ENCODE measurements at regions not wholly inside any gene's neighbourhood (a gene's known extent, or its start where the extent isn't known, plus 50 kb on each side); places are given as distances from the start of the nearest gene placed in this dataset.
"Not testable (repeated sequence)": the region's sequence is repeated elsewhere in the genome, so short reads cannot be mapped to it uniquely, and the experiment has no call there.

DNA sequence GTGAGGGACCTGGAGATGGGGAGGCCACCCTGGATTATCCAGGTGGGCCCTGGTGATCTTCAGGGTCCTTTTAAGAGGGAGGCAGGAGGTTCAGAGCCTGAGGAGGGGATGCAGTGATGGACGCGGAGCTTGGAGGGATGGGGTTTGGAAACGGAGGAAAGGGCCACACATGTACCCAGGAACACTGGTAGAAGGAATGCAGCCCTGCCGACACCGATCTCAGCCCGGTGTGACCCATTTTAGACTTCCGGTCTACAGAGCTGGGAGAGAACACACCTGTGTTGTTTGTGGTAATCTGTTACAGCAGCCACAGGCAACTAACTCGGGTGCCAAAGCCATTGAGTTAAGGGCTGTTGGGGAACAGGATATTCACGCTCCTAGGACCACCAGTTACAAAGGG, 345.2 kb downstream of the CNTNAP3B start:
- H3K36me3 ChIP-seq (ENCODE audit: control insufficient read depth, insufficient read depth, low read length); DNase-seq (ENCODE audit: low read depth); H3K4me3 ChIP-seq (ENCODE audit: low read depth, low read length); POLR2A ChIA-PET; CTCF ChIA-PET; H3K27me3 ChIP-seq (ENCODE audit: control insufficient read depth, insufficient read depth, low read length): not testable (repeated sequence)

DNA sequence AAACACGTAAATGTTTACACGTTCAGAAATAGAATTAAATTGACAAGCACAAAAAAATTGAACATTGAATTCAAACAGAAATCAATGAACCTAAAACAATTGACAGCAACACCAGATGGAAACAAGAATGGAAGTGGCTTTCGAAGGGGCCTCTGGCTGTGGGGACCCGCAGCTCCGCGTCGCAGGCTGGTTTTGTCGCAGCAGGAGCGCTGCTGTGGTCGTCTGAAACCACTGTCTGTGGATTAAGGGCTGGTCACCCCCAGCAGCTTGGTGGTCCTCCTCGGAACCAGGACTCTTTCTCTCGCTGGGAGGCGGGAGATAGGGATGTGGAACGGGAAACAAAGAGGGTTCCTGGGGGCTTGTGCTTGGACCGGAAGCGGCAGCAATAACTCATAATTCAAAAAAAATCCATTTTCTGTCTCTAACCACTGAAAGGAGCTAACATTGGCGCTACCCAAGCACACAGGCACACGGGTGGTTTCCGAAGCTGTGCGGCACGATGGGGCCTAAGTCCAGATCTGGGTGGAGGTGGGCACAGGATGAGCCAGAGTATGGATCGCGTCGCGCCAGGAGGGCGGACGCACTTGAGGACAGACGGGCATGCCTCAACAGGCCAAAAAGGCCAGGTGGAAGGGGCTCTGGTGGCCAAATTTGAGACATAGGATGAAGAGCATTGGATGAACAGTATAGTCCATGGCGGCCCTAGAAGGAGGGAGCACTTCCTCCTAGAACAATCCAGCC, 346.0 kb downstream of the CNTNAP3B start:
- H3K4me3 ChIP-seq (ENCODE audit: low read depth, low read length); CTCF ChIA-PET: not testable (repeated sequence)

DNA sequence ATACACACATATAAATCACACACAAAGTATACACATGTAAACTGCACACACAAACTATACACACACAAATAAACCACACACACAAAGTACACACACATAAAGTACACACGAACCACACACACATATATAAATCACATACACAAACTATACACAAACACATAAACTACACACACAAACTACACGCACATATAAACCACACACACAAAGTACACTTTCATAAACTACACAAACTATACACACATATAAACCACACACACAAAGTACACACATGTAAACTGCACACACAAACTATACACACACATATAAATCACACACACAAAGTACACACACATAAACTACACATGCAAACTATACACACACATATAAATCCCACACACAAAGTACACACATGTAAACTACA, 347.3 kb downstream of the CNTNAP3B start:
- H3K4me3 ChIP-seq (ENCODE audit: low read depth, low read length); CTCF ChIA-PET; DNase-seq (ENCODE audit: low read depth); H3K36me3 ChIP-seq (ENCODE audit: control insufficient read depth, insufficient read depth, low read length); POLR2A ChIA-PET; H3K27me3 ChIP-seq (ENCODE audit: control insufficient read depth, insufficient read depth, low read length): not testable (repeated sequence)

More for the DNA sequence above, 346.0 kb downstream of the CNTNAP3B start:
- H3K36me3 ChIP-seq (ENCODE audit: control insufficient read depth, insufficient read depth, low read length); POLR2A ChIA-PET; DNase-seq (ENCODE audit: low read depth); H3K27me3 ChIP-seq (ENCODE audit: control insufficient read depth, insufficient read depth, low read length): not testable (repeated sequence)

DNA sequence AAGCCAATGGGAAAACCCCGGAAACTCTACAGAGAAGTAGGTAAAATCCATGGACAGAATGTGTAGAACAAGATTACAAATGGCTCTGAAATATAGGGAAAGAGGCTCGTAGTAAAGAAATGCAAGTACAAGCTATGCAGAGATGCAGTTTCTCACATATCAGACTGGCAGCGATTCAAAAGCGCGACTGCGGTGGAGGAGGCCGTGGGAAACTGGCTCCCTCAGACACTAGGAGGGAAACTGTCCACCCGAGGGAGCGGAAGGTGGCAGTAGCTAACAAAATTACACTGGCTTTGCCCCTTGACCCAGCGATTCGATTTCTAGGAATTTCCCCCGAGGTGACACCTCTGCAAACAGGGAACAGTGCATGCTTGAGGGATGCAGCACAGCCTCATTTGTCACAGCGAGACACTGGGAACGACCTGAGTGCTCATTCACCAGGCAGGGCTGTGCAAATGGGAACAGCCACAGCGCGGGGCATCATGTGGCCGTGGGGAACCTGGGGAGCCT, 349.3 kb downstream of the CNTNAP3B start:
- CTCF ChIA-PET; POLR2A ChIA-PET; H3K27me3 ChIP-seq (ENCODE audit: control insufficient read depth, insufficient read depth, low read length); H3K4me3 ChIP-seq (ENCODE audit: low read depth, low read length); H3K36me3 ChIP-seq (ENCODE audit: control insufficient read depth, insufficient read depth, low read length); DNase-seq (ENCODE audit: low read depth): not testable (repeated sequence)

DNA sequence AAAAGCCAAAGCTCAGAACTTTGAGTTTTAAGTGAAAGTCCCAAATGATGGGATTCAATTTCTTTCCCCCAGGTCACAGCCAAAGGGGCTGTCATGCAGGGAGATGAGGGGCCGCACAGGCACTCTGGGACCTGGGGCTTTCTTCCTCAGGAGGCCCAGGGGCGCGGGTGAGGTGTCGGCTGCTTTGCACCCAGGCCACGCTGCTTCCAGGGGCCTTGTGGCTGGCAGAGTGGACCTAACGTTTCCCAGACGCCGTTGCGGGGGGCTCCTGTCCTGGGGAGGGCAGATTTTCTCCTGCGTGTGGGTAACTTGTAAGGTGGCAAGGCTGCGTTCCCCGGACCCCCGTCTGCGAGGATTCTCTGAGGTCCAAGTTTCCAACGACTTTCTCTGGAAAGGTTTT, 350.0 kb downstream of the CNTNAP3B start:
- POLR2A ChIA-PET, CTCF ChIA-PET: not testable (repeated sequence)

DNA sequence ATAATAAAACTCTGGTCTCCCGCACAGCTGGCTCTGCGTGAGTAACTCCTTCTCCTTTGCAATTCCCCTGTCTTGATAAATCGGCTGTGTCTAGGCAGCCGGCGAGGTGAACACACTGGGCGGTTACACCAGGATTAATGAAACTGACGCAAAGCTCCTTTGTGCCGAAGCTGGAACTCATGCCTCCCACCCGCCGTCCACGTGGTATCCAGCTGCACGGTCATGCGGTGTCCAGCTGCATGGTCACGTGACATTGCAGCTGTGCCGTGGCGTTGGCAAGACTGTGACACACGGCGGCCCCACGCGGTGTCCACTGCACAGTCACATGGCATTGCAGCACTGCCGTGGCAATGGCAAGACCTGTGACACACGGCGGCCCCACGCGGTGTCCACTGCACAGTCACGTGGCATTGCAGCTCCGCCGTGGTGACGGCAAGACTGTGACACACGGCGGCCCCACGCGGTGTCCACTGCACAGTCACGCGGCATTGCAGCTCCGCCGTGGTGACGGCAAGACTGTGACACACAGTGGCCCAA, 350.6 kb downstream of the CNTNAP3B start:
- DNase-seq (ENCODE audit: low read depth); CTCF ChIA-PET; H3K27me3 ChIP-seq (ENCODE audit: control insufficient read depth, insufficient read depth, low read length); H3K36me3 ChIP-seq (ENCODE audit: control insufficient read depth, insufficient read depth, low read length); H3K4me3 ChIP-seq (ENCODE audit: low read depth, low read length); POLR2A ChIA-PET: not testable (repeated sequence)

More for the DNA sequence above, 350.0 kb downstream of the CNTNAP3B start:
- DNase-seq (ENCODE audit: low read depth); H3K4me3 ChIP-seq (ENCODE audit: low read depth, low read length); H3K36me3 ChIP-seq (ENCODE audit: control insufficient read depth, insufficient read depth, low read length); H3K27me3 ChIP-seq (ENCODE audit: control insufficient read depth, insufficient read depth, low read length): not testable (repeated sequence)

DNA sequence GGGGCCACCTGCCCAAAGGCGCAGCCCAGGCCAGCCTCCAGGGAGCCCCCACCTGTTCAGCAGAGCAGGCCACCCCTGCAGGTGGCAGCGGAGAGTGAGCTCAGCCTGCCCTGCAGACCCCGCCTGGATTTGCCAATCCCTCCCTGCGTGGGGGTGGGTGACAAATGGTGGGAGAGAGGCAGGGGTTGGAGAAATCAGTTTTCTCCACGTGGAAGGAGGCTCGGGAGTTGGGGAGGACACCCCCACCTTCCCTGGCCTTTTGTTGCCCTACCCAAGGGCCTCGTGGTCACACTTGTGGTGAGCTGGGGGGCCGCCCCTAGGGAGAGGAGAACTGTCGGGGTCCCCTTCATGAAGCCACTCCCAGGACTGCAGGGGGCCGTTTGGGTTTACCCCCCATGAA, 351.7 kb downstream of the CNTNAP3B start:
- POLR2A ChIA-PET; CTCF ChIA-PET; H3K4me3 ChIP-seq (ENCODE audit: low read depth, low read length); H3K36me3 ChIP-seq (ENCODE audit: control insufficient read depth, insufficient read depth, low read length); H3K27me3 ChIP-seq (ENCODE audit: control insufficient read depth, insufficient read depth, low read length); DNase-seq (ENCODE audit: low read depth): not testable (repeated sequence)

DNA sequence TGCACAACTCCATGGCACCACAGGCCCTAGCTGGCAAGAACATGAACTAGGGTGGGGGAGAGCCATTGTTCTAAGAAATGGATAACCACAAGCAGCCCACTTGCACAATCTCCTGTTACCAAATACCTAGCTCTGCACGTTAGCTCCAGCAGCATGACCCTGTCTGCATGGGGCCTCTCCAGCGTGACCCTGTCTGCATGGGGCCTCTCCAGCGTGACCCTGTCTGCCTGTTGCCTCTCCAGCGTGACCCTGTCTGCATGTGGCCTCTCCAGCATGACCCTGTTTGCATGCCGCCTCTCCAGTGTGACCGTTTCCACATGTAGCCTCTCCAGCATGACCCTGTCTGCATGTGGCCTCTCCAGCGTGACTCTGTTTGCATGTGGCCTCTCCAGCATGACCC, 356.7 kb downstream of the CNTNAP3B start:
- H3K4me3 ChIP-seq (ENCODE audit: low read depth, low read length); H3K36me3 ChIP-seq (ENCODE audit: control insufficient read depth, insufficient read depth, low read length); CTCF ChIA-PET; POLR2A ChIA-PET; H3K27me3 ChIP-seq (ENCODE audit: control insufficient read depth, insufficient read depth, low read length); DNase-seq (ENCODE audit: low read depth): not testable (repeated sequence)

DNA sequence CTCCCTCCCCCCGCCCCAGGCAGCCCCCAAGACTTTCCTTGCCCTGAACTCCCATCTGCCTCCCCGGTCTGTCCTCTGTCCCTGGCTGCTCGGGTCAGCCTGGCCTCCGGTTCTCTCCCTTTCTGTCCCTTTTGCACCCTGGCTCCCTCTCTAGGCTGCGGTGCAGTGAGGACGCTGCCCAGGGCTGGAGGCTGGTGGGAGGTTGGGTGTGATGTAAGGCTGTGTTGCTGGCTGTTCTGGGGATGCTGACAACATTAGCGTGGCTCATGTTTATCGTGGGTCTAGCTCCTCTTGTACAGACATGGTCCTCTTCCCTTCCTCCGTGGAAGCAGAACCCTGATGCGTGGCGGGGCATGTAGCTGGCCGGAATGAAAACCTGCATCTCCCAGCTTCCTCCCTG, 357.5 kb downstream of the CNTNAP3B start:
- CTCF ChIA-PET; H3K4me3 ChIP-seq (ENCODE audit: low read depth, low read length); H3K27me3 ChIP-seq (ENCODE audit: control insufficient read depth, insufficient read depth, low read length); H3K36me3 ChIP-seq (ENCODE audit: control insufficient read depth, insufficient read depth, low read length); DNase-seq (ENCODE audit: low read depth); POLR2A ChIA-PET: not testable (repeated sequence)

DNA sequence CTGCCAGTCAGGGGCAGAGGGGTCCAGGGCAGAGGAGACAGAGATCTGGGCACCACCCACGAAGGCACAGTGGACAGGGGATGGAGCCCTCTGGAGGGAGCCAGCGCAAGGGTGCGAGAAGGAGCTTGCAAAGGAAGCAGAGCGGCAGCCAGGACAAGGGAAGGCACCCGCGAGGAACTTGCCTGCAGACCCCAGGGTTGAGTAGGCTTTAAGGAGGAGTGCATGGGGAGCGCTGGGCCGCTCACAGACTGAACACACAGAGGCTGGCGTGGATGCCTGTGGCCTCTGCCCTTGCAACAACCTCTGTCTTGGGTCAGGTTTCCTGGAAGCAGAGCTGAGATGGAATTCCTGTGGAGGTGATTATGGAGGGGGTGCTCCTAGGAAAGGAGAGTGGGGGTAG, 374.4 kb downstream of the CNTNAP3B start:
- POLR2A ChIA-PET; H3K27me3 ChIP-seq (ENCODE audit: control insufficient read depth, insufficient read depth, low read length); H3K4me3 ChIP-seq (ENCODE audit: low read depth, low read length); DNase-seq (ENCODE audit: low read depth); CTCF ChIA-PET; H3K36me3 ChIP-seq (ENCODE audit: control insufficient read depth, insufficient read depth, low read length): not testable (repeated sequence)

DNA sequence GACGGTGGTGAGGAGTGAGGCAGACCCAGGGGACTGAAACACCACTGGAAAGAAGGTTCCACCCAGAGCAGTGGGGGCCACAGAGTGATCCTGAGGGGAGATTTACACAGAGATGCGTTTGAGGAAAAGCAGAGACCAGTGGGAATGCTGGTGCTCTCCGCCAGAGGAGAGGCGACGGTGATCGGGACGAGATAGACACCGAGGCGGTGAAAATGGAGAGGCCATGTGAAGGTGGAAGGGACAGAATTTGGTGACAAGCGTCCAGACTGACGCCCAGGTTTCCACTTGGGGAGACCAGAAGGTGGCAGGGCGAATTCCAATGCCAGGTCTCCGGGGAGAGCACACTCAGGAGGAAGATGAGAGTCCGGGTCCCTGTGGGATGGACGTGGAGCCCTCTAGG, 374.8 kb downstream of the CNTNAP3B start:
- H3K4me3 ChIP-seq (ENCODE audit: low read depth, low read length); CTCF ChIA-PET; DNase-seq (ENCODE audit: low read depth); H3K36me3 ChIP-seq (ENCODE audit: control insufficient read depth, insufficient read depth, low read length); H3K27me3 ChIP-seq (ENCODE audit: control insufficient read depth, insufficient read depth, low read length); POLR2A ChIA-PET: not testable (repeated sequence)

DNA sequence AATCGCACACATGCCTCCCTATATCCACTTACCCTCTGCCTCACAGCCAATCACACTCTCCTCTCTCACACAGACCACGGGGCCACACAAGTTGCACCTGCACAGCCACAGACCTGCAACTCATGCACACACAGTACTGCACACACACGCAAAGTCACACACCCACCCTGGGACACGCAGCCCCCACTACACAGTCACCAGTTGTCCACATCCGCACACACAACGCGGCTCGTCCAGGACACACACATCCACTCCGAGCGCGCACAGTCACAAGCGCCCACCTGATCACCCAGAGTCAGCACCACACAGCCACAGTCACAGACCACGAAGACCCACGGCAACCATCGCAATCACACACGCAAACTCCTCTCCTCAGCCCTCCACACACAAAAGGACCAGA, 387.3 kb downstream of the CNTNAP3B start:
- DNase-seq (ENCODE audit: low read depth); H3K36me3 ChIP-seq (ENCODE audit: control insufficient read depth, insufficient read depth, low read length); CTCF ChIA-PET; H3K27me3 ChIP-seq (ENCODE audit: control insufficient read depth, insufficient read depth, low read length); POLR2A ChIA-PET; H3K4me3 ChIP-seq (ENCODE audit: low read depth, low read length): not testable (repeated sequence)

DNA sequence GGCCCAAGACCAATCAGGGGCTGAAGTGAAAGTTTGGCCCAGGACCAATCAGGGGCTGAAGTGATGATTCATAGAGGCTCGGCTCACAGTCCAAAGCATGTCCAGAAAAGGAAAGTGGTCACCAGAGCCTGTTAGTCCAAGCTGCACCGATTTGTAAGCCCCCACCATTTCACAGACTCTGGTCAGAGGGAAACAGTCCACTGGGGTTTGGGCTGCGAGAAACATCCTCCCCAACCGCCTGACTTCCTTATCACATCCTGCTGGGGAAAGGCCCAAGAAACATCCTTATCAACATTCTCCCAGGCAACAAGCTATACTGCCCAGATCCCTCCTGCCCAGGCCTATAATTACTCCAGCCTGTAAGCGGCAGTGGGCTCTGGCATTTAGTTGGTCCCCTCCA, 388.1 kb downstream of the CNTNAP3B start:
- H3K36me3 ChIP-seq (ENCODE audit: control insufficient read depth, insufficient read depth, low read length); DNase-seq (ENCODE audit: low read depth); CTCF ChIA-PET; H3K27me3 ChIP-seq (ENCODE audit: control insufficient read depth, insufficient read depth, low read length); H3K4me3 ChIP-seq (ENCODE audit: low read depth, low read length); POLR2A ChIA-PET: not testable (repeated sequence)

DNA sequence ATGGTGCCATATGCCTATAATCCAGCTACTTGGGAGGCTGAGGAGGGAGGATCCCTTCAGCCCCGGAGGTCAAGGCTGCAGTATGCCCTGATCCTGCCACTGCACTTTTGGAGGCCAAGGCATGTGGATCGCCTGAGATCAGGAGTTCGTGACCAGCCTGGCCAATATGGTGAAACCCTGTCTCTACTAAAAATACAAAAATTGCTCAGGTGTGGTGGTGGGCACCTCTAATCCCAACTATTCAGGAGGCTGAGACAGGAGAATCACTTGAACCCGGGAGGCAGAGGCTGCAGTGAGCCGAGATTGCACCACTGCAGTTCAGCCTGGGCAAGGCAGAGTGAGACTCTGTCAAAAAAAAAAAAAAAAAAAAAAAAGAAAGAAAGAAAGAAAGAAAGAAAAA, 390.5 kb downstream of the CNTNAP3B start:
- H3K27me3 ChIP-seq (ENCODE audit: control insufficient read depth, insufficient read depth, low read length); POLR2A ChIA-PET; H3K36me3 ChIP-seq (ENCODE audit: control insufficient read depth, insufficient read depth, low read length); CTCF ChIA-PET; DNase-seq (ENCODE audit: low read depth); H3K4me3 ChIP-seq (ENCODE audit: low read depth, low read length): not testable (repeated sequence)

Data from BJ (cell line).